B cell (primary cell): ENCODE measurements at regions not wholly inside any gene's neighbourhood (a gene's known extent, or its start where the extent isn't known, plus 50 kb on each side); places are given as distances from the start of the nearest gene placed in this dataset.

Source experiments
- ATAC-seq: fragments of 200-7000 bp; cut with Tn5 transposase; one replicate; pipeline ENCODE4 v1.10.0; 2021; ENCODE audit warnings: low read depth, mild to moderate bottlenecking, moderate number of reproducible peaks, moderate library complexity
- CTCF ChIA-PET: fragments of 350-600 bp; sonication (Branson Sonifier 250); formaldehyde crosslinking; loops from one replicate; lab custom pipeline; 2021; ENCODE audit warnings: antibody characterized with exemption, inconsistent platforms; lab: Charles Lee
- POLR2A ChIA-PET: fragments of 350-600 bp; sonication (Branson Sonifier 250); formaldehyde crosslinking; loops from one replicate; lab custom pipeline; 2021; ENCODE audit warnings: antibody characterized with exemption; lab: Charles Lee
- DNase-seq: peaks from one replicate; pipeline ENCODE4 v3.0.0; 2013
- H2AFZ ChIP-seq: 2 replicates; pipeline ENCODE4 v1.6.1; 2012; ENCODE audit warnings: mild to moderate bottlenecking, low read depth, low read length; ENCODE audit not compliant: insufficient read depth, poor library complexity, severe bottlenecking
- H3K27ac ChIP-seq, 2 donors: 1 replicate in 1 of 2; 2 replicates in 1 of 2; pipeline ENCODE4 v1.5.1; 2012 to 2013; ENCODE audit warnings: low read length in 2 of 2, mild to moderate bottlenecking in 2 of 2, moderate library complexity in 1 of 2
- H3K27me3 ChIP-seq, 4 experiments: fragments of 200-600 bp in 1 of 4; sonication (generic) in 1 of 4; replicated peaks in 1 of 4; 1 replicate in 2 of 4; 2 replicates in 2 of 4; pipeline versions ENCODE4 v1.6.1 to v1.7.0; 2013 to 2016; ENCODE audit warnings: low read length in 3 of 4, mild to moderate bottlenecking in 2 of 4, mixed read lengths in 1 of 4, moderate library complexity in 1 of 4; ENCODE audit not compliant: insufficient read depth in 4 of 4, control insufficient read depth in 3 of 4; ENCODE audit errors: control extremely low read depth in 1 of 4
- H3K36me3 ChIP-seq, 2 experiments: replicated peaks in 1 of 2; 1 replicate in 1 of 2; 2 replicates in 1 of 2; pipeline versions ENCODE4 v1.6.1 to v1.7.1; 2013; ENCODE audit warnings: low read length in 1 of 2; ENCODE audit not compliant: insufficient read depth in 2 of 2, control insufficient read depth in 1 of 2; ENCODE audit errors: control extremely low read depth in 1 of 2, extremely low read depth in 1 of 2
- H3K4me1 ChIP-seq, 2 donors: fragments of 200-600 bp in 1 of 2; sonication (generic) in 1 of 2; 1 replicate in 1 of 2; 2 replicates in 1 of 2; pipeline versions ENCODE4 v1.5.1 to v1.6.1; 2013 to 2017; ENCODE audit warnings: low read length in 2 of 2; ENCODE audit not compliant: control insufficient read depth in 2 of 2, insufficient read depth in 2 of 2
- H3K4me2 ChIP-seq: replicated peaks from 2 replicates; pipeline ENCODE3; 2012; ENCODE audit warnings: mild to moderate bottlenecking, low read depth, low read length; ENCODE audit not compliant: poor library complexity, severe bottlenecking
- H3K4me3 ChIP-seq, 5 experiments: fragments of 200-600 bp in 1 of 5; sonication (generic) in 1 of 5; 1 replicate in 3 of 5; 2 replicates in 2 of 5; pipeline versions ENCODE4 v1.5.1 to v1.7.0; 2011 to 2016; ENCODE audit warnings: low read length in 4 of 5, mild to moderate bottlenecking in 4 of 5, low read depth in 2 of 5, control low read depth in 1 of 5, moderate library complexity in 1 of 5; ENCODE audit not compliant: insufficient read depth in 1 of 5; ENCODE audit errors: control extremely low read depth in 1 of 5, extremely low read depth in 1 of 5
- H3K79me2 ChIP-seq: fragments of 200-600 bp; sonication (generic); one replicate; pipeline ENCODE4 v1.6.0; 2016; ENCODE audit warnings: low read length; ENCODE audit not compliant: control insufficient read depth, insufficient read depth
- H3K9ac ChIP-seq: fragments of 200-600 bp; sonication (generic); 2 replicates; pipeline ENCODE4 v1.6.1; 2017; ENCODE audit warnings: mild to moderate bottlenecking, low read length, moderate library complexity
- H3K9me3 ChIP-seq, 3 donors: one replicate each; pipeline versions ENCODE4 v1.6.1 to v1.7.1; 2013; ENCODE audit warnings: low read length in 2 of 3; ENCODE audit not compliant: control insufficient read depth in 2 of 3, insufficient read depth in 1 of 3; ENCODE audit errors: control extremely low read depth in 1 of 3
- H4K20me1 ChIP-seq: 2 replicates; pipeline ENCODE4 v1.6.0; 2012; ENCODE audit warnings: mild to moderate bottlenecking, low read length; ENCODE audit not compliant: insufficient read depth, control insufficient read depth, poor library complexity, severe bottlenecking
- H3K27ac Mint-ChIP-seq: one replicate; pipeline ENCODE4 v1.8.0; 2021; ENCODE audit warnings: mixed read lengths
- H3K27me3 Mint-ChIP-seq: one replicate; pipeline ENCODE4 v1.8.0; 2021; ENCODE audit warnings: mixed read lengths
- H3K4me1 Mint-ChIP-seq: one replicate; pipeline ENCODE4 v1.8.0; 2021; ENCODE audit warnings: mixed read lengths
- H3K4me3 Mint-ChIP-seq: one replicate; pipeline ENCODE4 v1.8.0; 2021; ENCODE audit warnings: mixed read lengths
- H3K9me3 Mint-ChIP-seq: one replicate; pipeline ENCODE4 v1.8.0; 2022; ENCODE audit warnings: mixed read lengths; ENCODE audit not compliant: insufficient read depth
- EZH2 ChIP-seq: IDR thresholded peaks from 2 replicates; pipeline ENCODE4 v1.6.1; 2012; ENCODE audit warnings: borderline replicate concordance, low read depth, mild to moderate bottlenecking, moderate library complexity, low read length; ENCODE audit not compliant: insufficient read depth, poor library complexity, severe bottlenecking
- WGBS: methylation state at CpG from one replicate; pipeline ENCODE4 v1.1.5; 2013; ENCODE audit warnings: missing lambda C conversion rate; ENCODE audit not compliant: insufficient coverage; 5-methylcytosine and 5-hydroxymethylcytosine counted together
- intact Hi-C: fragments of 100-400 bp; cut with micrococcal nuclease; formaldehyde crosslinking; loops from one replicate; pipeline ENCODE4 v1.10.0; 2022
- TF ChIP-seq, protein P1 (sequence below): fragments of 200-600 bp; IDR thresholded peaks from one replicate; pipeline ENCODE4 v1.8.0; 2022; ENCODE audit warnings: antibody characterized with exemption, mild to moderate bottlenecking

DNA sequence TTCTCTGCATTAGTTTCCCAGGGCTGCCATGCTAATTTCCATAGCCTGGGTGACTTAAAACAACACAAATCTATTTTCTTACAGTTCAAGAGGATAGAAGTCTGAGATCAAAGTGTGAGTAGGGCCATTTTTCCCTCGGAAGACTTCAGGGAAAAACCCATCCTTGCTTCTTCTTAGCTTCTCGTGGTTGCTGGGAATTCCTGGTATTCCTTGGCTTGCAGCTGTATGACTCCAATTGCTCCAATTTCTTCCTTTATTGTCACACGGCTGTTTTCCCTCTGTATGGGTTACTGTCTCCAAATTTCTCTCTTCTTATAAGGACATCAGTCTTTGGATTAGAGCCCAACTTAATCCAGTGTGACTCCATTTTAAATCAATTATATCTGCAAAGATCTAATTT, 128.4 kb upstream of the JAG1 start:
- Mint-ChIP-seq H3K4me1 (no peaks in the 10 kb centered on the region), H3K9me3 (peaks cover 2% of the 10 kb centered on the region), H3K27ac (no peak overlapping the region), H3K27me3 (no peaks in the 10 kb centered on the region), H3K4me3 (no peak overlapping the region)
- Histone ChIP-seq H3K27me3 (no peaks in the 10 kb centered on the region), H3K4me1 (no peaks in the 10 kb centered on the region), H3K9me3 (no peaks in the 10 kb centered on the region), H3K4me2 (no peak overlapping the region), H3K79me2 (no peaks in the 10 kb centered on the region), H3K4me3 (no peak overlapping the region), H3K27ac (no peak overlapping the region), H4K20me1 (no peaks in the 10 kb centered on the region), H3K36me3 (no peaks in the 10 kb centered on the region), H2AFZ (no peak overlapping the region), H3K9ac (no peak overlapping the region)
- intact Hi-C loops: no loop called here
- CTCF ChIA-PET: no interaction called here
- 81% methylated on average over 3 of the region's 3 CpGs for WGBS
- POLR2A ChIA-PET: no interaction called here
- DNase-seq (no peak), ATAC-seq (no peak)
- TF ChIP-seq, protein P1, sequence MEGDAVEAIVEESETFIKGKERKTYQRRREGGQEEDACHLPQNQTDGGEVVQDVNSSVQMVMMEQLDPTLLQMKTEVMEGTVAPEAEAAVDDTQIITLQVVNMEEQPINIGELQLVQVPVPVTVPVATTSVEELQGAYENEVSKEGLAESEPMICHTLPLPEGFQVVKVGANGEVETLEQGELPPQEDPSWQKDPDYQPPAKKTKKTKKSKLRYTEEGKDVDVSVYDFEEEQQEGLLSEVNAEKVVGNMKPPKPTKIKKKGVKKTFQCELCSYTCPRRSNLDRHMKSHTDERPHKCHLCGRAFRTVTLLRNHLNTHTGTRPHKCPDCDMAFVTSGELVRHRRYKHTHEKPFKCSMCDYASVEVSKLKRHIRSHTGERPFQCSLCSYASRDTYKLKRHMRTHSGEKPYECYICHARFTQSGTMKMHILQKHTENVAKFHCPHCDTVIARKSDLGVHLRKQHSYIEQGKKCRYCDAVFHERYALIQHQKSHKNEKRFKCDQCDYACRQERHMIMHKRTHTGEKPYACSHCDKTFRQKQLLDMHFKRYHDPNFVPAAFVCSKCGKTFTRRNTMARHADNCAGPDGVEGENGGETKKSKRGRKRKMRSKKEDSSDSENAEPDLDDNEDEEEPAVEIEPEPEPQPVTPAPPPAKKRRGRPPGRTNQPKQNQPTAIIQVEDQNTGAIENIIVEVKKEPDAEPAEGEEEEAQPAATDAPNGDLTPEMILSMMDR: no peak
- TF ChIP-seq EZH2: no peak

DNA sequence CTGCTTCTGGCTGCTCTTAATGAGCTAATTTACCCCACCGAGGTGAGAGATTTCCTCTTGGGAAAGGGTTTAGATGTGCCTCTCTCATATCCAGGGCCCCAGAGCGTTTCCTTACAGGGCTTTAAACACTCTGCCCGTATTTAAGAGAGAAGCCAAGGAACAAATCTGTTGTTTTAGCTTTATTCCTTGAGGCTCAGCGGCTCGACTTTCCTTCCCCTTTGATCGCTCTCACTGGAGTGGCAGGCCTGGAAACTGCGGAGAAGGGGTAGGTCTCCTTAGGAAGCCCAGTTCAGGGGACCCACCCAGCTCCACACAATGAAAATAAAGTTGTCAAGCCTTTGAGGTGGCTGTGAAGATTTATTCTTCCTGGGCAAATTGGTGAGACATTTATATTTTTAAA, 132.0 kb upstream of the JAG1 start:
- Mint-ChIP-seq H3K9me3 (peaks cover 2% of the 10 kb centered on the region), H3K4me3 (no peak overlapping the region), H3K27ac (no peak overlapping the region), H3K4me1 (no peaks in the 10 kb centered on the region), H3K27me3 (no peaks in the 10 kb centered on the region)
- no peak overlapping the region for H3K4me3 ChIP-seq
- no peak overlapping the region for H3K9ac ChIP-seq
- H2AFZ ChIP-seq: no peak overlapping the region
- intact Hi-C loops: no loop called here
- TF ChIP-seq, protein P1: no peak
- TF ChIP-seq EZH2: no peak
- no peak for ATAC-seq
- no peaks in the 10 kb centered on the region for H3K79me2 ChIP-seq
- WGBS: 68% methylated on average over 4 of the region's 7 CpGs
- no peaks in the 10 kb centered on the region for H3K9me3 ChIP-seq
- no peaks in the 10 kb centered on the region for H3K36me3 ChIP-seq
- no peaks in the 10 kb centered on the region for H3K4me1 ChIP-seq
- no peak for DNase-seq
- H4K20me1 ChIP-seq: no peaks in the 10 kb centered on the region
- H3K4me2 ChIP-seq: no peak overlapping the region
- no peaks in the 10 kb centered on the region for H3K27me3 ChIP-seq
- no peak overlapping the region for H3K27ac ChIP-seq
- POLR2A ChIA-PET: no interaction called here
- CTCF ChIA-PET: no interaction called here
